NCI-H748 treated with DMSO at 0.1 percent for 48 hours (cell line): ENCODE measurements at regions not wholly inside any gene's neighbourhood (a gene's known extent, or its start where the extent isn't known, plus 50 kb on each side); places are given as distances from the start of the nearest gene placed in this dataset.

ENCODE experiments used
- DNase-seq: peaks from one replicate; lab custom pipeline; 2025; lab: John Stamatoyannopoulos, UW

DNA sequence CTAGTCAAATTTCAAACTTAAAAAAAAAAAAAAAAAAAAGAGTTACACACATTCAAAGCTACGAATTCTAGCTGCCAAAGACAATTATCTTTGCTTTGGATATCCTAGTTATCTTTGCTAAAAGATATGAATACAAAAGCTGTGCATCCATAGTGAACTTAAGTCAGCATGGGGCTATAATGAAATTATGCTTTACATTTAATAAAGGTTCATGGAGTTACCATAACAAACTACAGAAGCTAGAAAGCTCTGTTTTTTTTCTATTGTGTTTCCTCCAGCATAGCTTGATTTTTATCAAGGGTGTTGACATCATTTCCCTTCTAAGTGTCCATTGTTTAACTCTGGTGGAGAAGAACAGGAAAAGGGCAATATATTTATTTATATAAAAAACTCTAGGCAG lies 234.1 kb downstream of the ANKRD50 start:
- DNase-seq = no peak

GRCh38 chr4:124480061-124480460 lies 232.5 kb downstream of the ANKRD50 start:
- no peak for DNase-seq

DNA sequence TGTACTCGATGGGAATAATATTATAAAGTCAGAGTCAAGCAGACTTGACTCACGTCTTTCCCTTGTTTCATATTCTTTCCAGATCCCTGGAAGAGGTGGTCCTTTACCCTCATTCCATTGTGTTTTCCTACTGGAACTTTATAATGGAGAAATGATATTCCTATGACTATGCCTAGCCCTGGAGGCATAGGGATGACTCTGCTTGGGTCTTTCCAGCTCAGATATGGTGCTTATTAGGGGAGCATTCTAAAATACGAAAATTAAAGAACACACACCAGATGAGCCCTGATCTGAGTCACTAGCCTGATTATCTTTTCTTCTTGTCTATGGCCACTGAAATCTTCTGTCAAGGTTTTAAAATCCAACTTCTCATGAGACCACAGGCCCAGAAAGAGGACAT lies 231.4 kb downstream of the ANKRD50 start:
- DNase-seq = no peak

- peak; percentile 20 for DNase-seq
Measured at GRCh38 chr4:124483048-124483906, 229.3 kb downstream of the ANKRD50 start.

DNA sequence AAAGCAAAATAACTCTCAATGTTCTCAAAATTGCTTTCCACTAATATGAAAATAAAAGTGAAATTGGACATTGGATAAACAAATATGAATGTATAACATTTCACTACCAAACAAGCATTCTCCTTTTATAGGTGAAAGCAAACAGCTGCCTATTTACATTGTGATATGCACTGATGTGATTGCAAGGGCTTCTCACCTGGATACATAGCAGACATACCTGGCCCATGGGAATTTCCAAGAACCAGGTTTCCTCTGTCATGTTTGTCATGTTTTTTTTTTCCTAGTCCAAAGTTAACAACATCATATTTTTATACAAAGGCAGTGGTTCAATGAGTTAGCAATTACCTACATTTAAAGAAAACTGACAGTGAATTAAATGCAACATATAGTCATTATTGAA lies 228.5 kb downstream of the ANKRD50 start:
- no peak for DNase-seq

GRCh38 chr4:124484940-124485339 lies 227.6 kb downstream of the ANKRD50 start:
- DNase-seq = no peak

GRCh38 chr4:124486423-124486822 lies 226.1 kb downstream of the ANKRD50 start:
- DNase-seq = no peak

DNA sequence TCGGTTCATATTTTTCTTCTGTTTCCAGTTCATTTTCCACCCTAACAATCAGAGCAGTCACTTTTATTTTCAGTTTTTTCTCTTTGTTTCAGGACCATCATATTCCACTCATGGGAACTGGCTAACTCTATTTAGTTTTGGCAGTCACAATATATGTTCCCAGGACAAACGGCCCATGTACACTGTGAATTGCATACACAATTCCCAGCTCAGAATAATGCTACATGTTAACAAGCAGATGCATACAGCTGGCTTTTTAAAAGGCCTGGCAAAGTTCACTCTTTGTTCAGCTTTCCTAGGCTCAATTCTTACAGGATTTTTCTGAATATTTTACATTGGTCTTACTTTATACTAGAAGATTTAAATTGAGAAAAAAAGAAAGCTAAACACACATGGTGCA lies 224.9 kb downstream of the ANKRD50 start:
- DNase-seq = no peak

GRCh38 chr4:124491361-124492145 lies 221.0 kb downstream of the ANKRD50 start:
- DNase-seq = no peak

- DNase-seq = no peak
Measured at GRCh38 chr4:124499261-124499660, 213.3 kb downstream of the ANKRD50 start.

GRCh38 chr4:124501576-124501975 lies 211.0 kb downstream of the ANKRD50 start:
- no peak for DNase-seq

- no peak for DNase-seq
Measured at GRCh38 chr4:124504431-124504830, 208.1 kb downstream of the ANKRD50 start.

DNA sequence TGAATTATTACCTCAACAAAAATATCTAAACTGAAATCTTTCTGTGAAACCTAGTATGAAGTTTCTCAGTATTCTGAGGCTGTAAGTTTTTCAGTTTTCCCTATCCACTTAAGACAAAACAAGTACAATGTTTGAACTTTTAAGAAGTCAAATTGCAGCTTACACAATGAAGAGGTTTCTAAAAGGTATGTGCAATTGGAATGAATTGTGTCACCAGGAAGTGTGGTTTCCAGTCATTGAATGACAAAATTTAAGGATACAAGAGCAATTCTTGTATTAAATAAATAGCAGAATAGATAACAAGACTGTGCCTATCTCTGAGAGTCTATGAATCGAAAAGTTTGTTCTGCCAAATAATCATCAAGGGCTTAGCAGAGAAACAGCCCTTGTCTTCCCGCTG lies 207.3 kb downstream of the ANKRD50 start:
- no peak for DNase-seq

GRCh38 chr4:124509151-124509550 lies 203.4 kb downstream of the ANKRD50 start:
- no peak for DNase-seq

GRCh38 chr4:124514588-124514987 lies 197.9 kb downstream of the ANKRD50 start:
- no peak for DNase-seq

DNA sequence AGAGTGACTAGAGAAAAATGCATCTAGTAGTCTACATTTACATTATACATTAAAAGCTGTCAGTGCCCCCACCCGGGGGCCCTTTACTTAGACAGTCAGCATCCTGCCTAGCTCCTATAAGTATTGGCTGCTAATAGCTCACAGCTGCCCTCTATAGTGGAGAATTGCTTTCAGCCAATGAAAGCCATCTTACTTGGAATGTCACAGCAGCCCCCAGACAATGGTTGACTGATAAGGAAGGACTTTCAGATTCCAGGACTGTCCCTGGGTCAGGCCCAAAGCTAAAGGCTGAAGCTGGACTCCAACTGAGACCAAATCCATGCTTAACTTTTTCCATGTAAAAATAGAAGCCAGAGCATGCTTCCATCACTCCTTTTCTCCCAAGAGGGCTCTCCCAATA lies 196.9 kb downstream of the ANKRD50 start:
- no peak for DNase-seq

DNA sequence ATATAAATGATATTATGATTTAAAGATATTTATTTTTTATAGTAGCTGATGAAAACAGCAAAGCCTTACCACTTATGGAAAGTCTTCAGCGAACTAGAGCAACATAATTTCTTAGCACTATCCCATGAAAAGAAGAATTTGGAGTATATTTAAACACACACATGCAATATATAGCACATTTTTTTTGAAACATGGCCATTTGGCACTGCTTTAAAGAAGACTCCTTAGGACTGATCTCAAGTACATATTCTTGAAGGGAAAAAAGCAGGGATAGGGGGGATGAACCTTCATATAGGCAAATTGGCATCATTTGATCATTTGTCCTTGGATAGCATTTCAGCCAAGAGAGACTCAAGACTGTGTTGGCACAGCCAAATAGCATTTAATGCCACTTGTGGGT lies 193.3 kb downstream of the ANKRD50 start:
- DNase-seq = no peak

DNA sequence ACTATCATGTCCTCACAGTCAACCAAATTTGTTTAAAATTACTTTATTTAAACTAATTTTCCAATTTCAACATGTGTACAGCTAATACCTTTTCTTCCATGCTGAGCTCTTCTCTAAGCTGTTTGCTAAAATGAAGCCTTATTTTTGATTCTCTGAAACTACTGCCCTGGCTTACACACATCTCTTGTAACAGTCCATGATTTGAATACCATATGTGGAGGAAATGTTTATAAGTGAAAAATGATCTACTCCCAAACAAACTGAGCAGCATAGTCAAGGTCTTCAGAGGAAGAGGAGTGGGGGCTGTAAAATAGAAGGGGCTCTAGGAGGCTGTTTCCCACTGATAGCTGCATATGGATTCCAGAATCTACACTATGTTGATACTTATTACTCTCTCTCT lies 188.7 kb downstream of the ANKRD50 start:
- no peak for DNase-seq

- DNase-seq = no peak
Measured at GRCh38 chr4:124525524-124525923, 187.0 kb downstream of the ANKRD50 start.

DNA sequence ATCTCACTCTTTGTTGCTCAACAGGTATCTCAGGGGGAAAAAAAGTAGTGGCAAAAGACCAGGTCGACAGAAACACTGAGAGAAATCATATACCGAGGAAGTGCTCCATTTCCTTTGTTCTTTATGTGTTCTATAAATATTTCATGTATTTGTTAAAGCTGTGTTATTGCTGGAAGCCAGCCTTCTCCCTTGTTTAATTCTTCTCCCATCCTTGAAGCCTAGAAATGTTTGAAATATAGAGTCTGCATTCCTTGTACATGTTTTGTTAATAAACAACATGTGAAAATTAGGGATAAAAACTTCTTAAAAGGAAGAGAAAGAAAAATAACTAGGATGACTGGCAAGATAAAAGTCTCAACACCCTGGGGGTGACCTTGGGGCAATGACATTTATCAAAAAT lies 186.2 kb downstream of the ANKRD50 start:
- peak; percentile 16 for DNase-seq

DNA sequence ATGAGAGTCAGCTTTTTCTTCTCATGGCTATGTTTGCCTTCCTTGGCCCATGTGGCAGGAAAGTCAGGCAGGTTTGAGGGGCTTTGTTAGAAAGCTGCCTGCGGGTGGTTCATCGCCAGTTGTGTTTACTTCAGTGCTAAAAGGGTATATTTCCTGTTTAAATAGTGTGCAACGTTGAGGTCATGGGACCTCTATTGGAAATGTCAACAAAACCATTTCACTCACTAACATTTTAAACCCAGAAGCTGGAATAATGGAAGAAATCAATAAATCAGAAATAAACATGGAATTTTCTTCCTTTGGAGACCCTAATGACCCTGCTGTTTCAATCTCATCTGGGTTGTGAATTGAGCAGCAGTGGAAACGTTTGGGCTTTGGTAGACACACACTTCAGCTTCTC lies 185.8 kb downstream of the ANKRD50 start:
- DNase-seq = peak; percentile 86

GRCh38 chr4:124527364-124527763 lies 185.2 kb downstream of the ANKRD50 start:
- DNase-seq = no peak

- DNase-seq = no peak
Measured at GRCh38 chr4:124529131-124529530, 183.4 kb downstream of the ANKRD50 start.
